PC-3 (cell line): ENCODE measurements at regions not wholly inside any gene's neighbourhood (a gene's known extent, or its start where the extent isn't known, plus 50 kb on each side); places are given as distances from the start of the nearest gene placed in this dataset.

Experiments
- ATAC-seq: fragments of 200-7000 bp; cut with Tn5 transposase; 2 replicates; pipeline ENCODE4 v1.9.1; 2020; ENCODE audit warnings: mild to moderate bottlenecking, moderate library complexity
- BruUV-seq: library from RNA; stranded (reverse); fragments of 400-500 nt; replicated peaks from 2 replicates; lab custom pipeline; 2021; lab: Mats Ljungman, UMichigan
- CTCF ChIA-PET: fragments of 300-600 bp; sonication (Branson Sonifier 250); formaldehyde crosslinking; loops from one replicate; lab custom pipeline; 2022; ENCODE audit warnings: antibody characterized with exemption; lab: Charles Lee
- POLR2A ChIA-PET: fragments of 300-600 bp; sonication (Branson Sonifier 250); formaldehyde crosslinking; loops from one replicate; lab custom pipeline; 2022; ENCODE audit warnings: antibody characterized with exemption; ENCODE audit not compliant: unreplicated experiment; lab: Charles Lee
- DNase-seq: peaks from one replicate; pipeline ENCODE4 v3.0.0-alpha.2; 2015
- H2AFZ ChIP-seq: fragments of 300-600 bp; sonication (generic); 2 replicates; pipeline ENCODE4 v1.6.0; 2016; ENCODE audit warnings: antibody characterized with exemption, low read length
- H3F3A ChIP-seq: fragments of 300-600 bp; sonication (generic); one replicate; pipeline ENCODE4 v1.6.0; 2017; ENCODE audit warnings: antibody characterized with exemption, low read length, control low read depth, mild to moderate bottlenecking; ENCODE audit not compliant: unreplicated experiment
- H3K27ac ChIP-seq: fragments of 300-600 bp; sonication (generic); 2 replicates; pipeline ENCODE4 v1.5.1; 2016; ENCODE audit warnings: mild to moderate bottlenecking, low read length
- H3K27me3 ChIP-seq: fragments of 300-600 bp; sonication (generic); 2 replicates; pipeline ENCODE4 v1.6.1; 2016; ENCODE audit warnings: low read length, mixed read lengths
- H3K36me3 ChIP-seq: fragments of 300-600 bp; sonication (generic); 2 replicates; pipeline ENCODE4 v1.6.1; 2016; ENCODE audit warnings: low read depth, mixed run types, low read length, mixed read lengths
- H3K4me1 ChIP-seq: fragments of 300-600 bp; sonication (generic); 2 replicates; pipeline ENCODE4 v1.5.1; 2016; ENCODE audit warnings: low read length; ENCODE audit not compliant: insufficient read depth
- H3K4me2 ChIP-seq: fragments of 300-600 bp; sonication (generic); 2 replicates; pipeline ENCODE4 v1.6.0; 2016; ENCODE audit warnings: low read length
- H3K4me3 ChIP-seq: fragments of 300-600 bp; sonication (generic); 2 replicates; pipeline ENCODE4 v1.5.1; 2016; ENCODE audit warnings: mild to moderate bottlenecking, low read length, mixed read lengths
- H3K79me2 ChIP-seq: fragments of 300-600 bp; sonication (generic); 2 replicates; pipeline ENCODE4 v1.6.1; 2017; ENCODE audit warnings: low read length, mixed read lengths
- H3K9ac ChIP-seq: fragments of 300-600 bp; sonication (generic); 2 replicates; pipeline ENCODE4 v1.6.0; 2016; ENCODE audit warnings: mild to moderate bottlenecking, low read length
- H3K9me2 ChIP-seq: fragments of 300-600 bp; sonication (generic); replicated peaks from 2 replicates; pipeline ENCODE4 v1.6.1; 2016; ENCODE audit warnings: mixed run types, low read length, mixed read lengths
- H3K9me3 ChIP-seq: fragments of 300-600 bp; sonication (generic); 2 replicates; pipeline ENCODE4 v1.6.1; 2016; ENCODE audit warnings: low read length, mixed read lengths
- H4K20me1 ChIP-seq: fragments of 300-600 bp; sonication (generic); 2 replicates; pipeline ENCODE4 v1.6.1; 2016; ENCODE audit warnings: low read length, mixed read lengths
- EZH2 ChIP-seq: fragments of 300-600 bp; sonication (generic); IDR thresholded peaks from one replicate; pipeline ENCODE4 v1.6.1; 2017; ENCODE audit warnings: antibody characterized with exemption, mild to moderate bottlenecking, low read length; ENCODE audit not compliant: unreplicated experiment
- EZH2phosphoT487 ChIP-seq: fragments of 300-600 bp; sonication (generic); IDR thresholded peaks from 2 replicates; pipeline ENCODE4 v1.6.1; 2018; ENCODE audit warnings: mild to moderate bottlenecking, antibody characterized with exemption, low read length, borderline replicate concordance
- intact Hi-C: fragments of 100-400 bp; cut with micrococcal nuclease; formaldehyde crosslinking; loops from 2 replicates; pipeline ENCODE4 v1.9.0; 2023
- TF ChIP-seq, protein P1 (sequence below): fragments of 300-600 bp; sonication (generic); conservative IDR thresholded peaks from 2 replicates; pipeline ENCODE4 v1.5.1; 2017; ENCODE audit warnings: antibody characterized with exemption, low read depth, mild to moderate bottlenecking, low read length

DNA sequence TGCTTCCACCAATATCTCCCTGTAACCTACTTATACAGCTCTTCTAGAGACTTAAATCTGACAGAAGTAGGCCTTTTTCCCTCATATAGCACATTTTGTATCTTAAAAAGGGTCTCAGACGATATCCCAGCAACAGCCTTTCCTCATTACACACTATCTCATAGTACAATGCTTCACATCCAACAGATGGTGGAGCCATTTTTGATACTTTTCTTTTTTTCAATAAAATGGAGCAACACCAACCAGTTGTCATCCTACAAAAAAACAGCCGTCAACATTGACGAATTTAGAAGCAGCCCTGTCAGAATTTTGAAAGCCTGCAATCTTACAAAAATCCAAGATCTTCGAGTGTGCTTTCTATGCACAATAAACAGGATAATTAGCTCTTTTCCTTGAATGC lies 145.9 kb upstream of the NEBL start:
- H3K9me3 ChIP-seq, result no peaks in the 10 kb centered on the region
- H2AFZ ChIP-seq, result no peak overlapping the region
- no peak overlapping the region for H3K4me3 ChIP-seq
- H4K20me1 ChIP-seq, result no peaks in the 10 kb centered on the region
- H3K36me3 ChIP-seq, result no peaks in the 10 kb centered on the region
- no peaks in the 10 kb centered on the region for H3K79me2 ChIP-seq
- peaks cover 14% of the 10 kb centered on the region for H3K4me1 ChIP-seq
- CTCF ChIA-PET, result no interaction called here
- DNase-seq (no peak), ATAC-seq (no peak)
- H3K27ac ChIP-seq, result no peak overlapping the region
- TF ChIP-seq EZH2 (no peak), EZH2phosphoT487 (no peak)
- TF ChIP-seq, protein P1, sequence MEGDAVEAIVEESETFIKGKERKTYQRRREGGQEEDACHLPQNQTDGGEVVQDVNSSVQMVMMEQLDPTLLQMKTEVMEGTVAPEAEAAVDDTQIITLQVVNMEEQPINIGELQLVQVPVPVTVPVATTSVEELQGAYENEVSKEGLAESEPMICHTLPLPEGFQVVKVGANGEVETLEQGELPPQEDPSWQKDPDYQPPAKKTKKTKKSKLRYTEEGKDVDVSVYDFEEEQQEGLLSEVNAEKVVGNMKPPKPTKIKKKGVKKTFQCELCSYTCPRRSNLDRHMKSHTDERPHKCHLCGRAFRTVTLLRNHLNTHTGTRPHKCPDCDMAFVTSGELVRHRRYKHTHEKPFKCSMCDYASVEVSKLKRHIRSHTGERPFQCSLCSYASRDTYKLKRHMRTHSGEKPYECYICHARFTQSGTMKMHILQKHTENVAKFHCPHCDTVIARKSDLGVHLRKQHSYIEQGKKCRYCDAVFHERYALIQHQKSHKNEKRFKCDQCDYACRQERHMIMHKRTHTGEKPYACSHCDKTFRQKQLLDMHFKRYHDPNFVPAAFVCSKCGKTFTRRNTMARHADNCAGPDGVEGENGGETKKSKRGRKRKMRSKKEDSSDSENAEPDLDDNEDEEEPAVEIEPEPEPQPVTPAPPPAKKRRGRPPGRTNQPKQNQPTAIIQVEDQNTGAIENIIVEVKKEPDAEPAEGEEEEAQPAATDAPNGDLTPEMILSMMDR, result no peak
- H3K4me2 ChIP-seq, result no peak overlapping the region
- H3K27me3 ChIP-seq, result no peaks in the 10 kb centered on the region
- H3K9ac ChIP-seq, result no peak overlapping the region
- no TSS peak for BruUV-seq
- intact Hi-C loops, result no loop called here
- POLR2A ChIA-PET, result no interaction called here
- H3F3A ChIP-seq, result no peaks in the 10 kb centered on the region
- H3K9me2 ChIP-seq, result no peaks in the 10 kb centered on the region

DNA sequence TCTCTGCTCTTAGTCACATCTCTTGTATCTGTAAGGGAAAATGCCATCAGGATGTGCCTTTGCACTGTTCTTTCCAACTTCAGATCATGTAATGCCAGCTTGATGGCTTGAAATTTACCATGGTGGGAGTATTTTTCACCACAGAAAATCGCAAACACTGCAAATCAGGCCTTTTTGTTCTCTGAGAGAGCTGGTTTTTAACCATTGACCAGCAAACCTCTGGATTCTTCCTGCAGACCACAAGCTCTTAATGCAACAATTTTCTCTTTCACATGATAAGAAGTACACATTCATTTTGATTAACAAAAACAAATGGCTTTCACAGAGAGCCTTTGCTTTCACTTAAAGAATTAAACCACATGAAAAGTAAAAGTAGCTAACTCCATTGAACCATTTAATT lies 145.4 kb upstream of the NEBL start:
- H3F3A ChIP-seq, result no peaks in the 10 kb centered on the region
- no peaks in the 10 kb centered on the region for H3K9me2 ChIP-seq
- no peaks in the 10 kb centered on the region for H3K27me3 ChIP-seq
- BruUV-seq, result no TSS peak
- no peak for ATAC-seq
- ChIA-PET POLR2A (no interaction called here), CTCF (no interaction called here)
- H3K9me3 ChIP-seq, result no peaks in the 10 kb centered on the region
- TF ChIP-seq EZH2 (no peak), EZH2phosphoT487 (no peak)
- TF ChIP-seq, protein P1, result no peak
- no peak overlapping the region for H3K27ac ChIP-seq
- H4K20me1 ChIP-seq, result no peaks in the 10 kb centered on the region
- intact Hi-C loops, result no loop called here
- H3K4me1 ChIP-seq, result peaks cover 9% of the 10 kb centered on the region
- H3K4me3 ChIP-seq, result no peak overlapping the region
- H3K36me3 ChIP-seq, result no peaks in the 10 kb centered on the region
- no peaks in the 10 kb centered on the region for H3K79me2 ChIP-seq
- no peak for DNase-seq
- H2AFZ ChIP-seq, result no peak overlapping the region
- no peak overlapping the region for H3K9ac ChIP-seq
- H3K4me2 ChIP-seq, result no peak overlapping the region

DNA sequence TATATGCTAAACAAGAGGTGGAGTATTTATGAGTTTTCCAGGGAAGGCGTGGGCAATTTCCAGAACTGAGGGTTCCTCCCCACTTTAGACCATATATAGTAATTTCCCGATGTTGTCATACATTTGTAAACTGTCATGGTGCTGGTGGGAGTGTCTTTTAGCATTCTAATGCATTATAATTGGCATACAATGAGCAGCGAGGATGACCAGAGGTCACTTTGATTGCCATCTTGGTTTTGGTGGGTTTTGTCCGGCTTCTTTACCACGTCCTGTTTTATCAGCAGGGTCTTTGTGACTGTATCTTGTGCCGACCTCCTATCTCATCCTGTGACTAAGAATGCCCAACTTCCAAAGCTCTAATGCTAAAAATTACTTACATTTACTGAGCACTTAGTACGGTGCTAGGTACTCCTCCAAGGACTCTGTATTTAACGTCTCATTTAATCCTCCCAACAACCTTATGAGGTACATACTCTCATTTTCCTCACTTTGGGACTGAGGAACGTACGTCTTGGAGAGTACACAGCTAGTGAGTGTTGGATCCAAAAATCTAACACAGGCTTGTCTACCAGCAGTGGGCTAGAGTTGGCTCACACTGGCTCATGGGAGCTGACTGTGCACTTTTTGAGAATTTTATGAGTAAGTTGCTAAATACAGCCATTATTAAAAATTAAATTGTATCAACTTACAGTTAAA lies 144.8 kb upstream of the NEBL start:
- intact Hi-C loops, result no loop called here

More for the DNA sequence above, 144.8 kb upstream of the NEBL start:
- TF ChIP-seq, protein P1, result no peak
- no peak for TF ChIP-seq EZH2
- Histone ChIP-seq H4K20me1 (no peaks in the 10 kb centered on the region), H3K79me2 (no peaks in the 10 kb centered on the region), H3F3A (no peaks in the 10 kb centered on the region), H3K27me3 (no peaks in the 10 kb centered on the region), H3K9me2 (no peaks in the 10 kb centered on the region), H3K27ac (no peak overlapping the region), H3K4me2 (no peak overlapping the region), H3K9ac (no peak overlapping the region), H3K36me3 (no peaks in the 10 kb centered on the region), H3K4me1 (peaks cover 2% of the 10 kb centered on the region), H2AFZ (no peak overlapping the region), H3K9me3 (no peaks in the 10 kb centered on the region), H3K4me3 (no peak overlapping the region)
- POLR2A ChIA-PET, result no interaction called here
- BruUV-seq, result no TSS peak
- no peak for ATAC-seq
- DNase-seq, result no peak
- CTCF ChIA-PET, result no interaction called here
